ENCODE measurements at regions not wholly inside any gene's neighbourhood (a gene's known extent, or its start where the extent isn't known, plus 50 kb on each side); places are given as distances from the start of the nearest gene placed in this dataset.
"Not testable (repeated sequence)": the region's sequence is repeated elsewhere in the genome, so short reads cannot be mapped to it uniquely, and the experiment has no call there.

- H3K36me3 ChIP-seq = no peaks in the 10 kb centered on the region
- peaks cover 0 to 4% (median 0%) of the 10 kb centered on the region in 3 donors for H3K27me3 ChIP-seq
- no peak overlapping the region for H3K4me3 ChIP-seq
- DNase-seq (no peak), ATAC-seq (no peak)
- intact Hi-C loops (cut with DNase I; ENCODE audit: low total_unique reads) (no loop called here), in situ Hi-C loops (cut with MboI; ENCODE audit: low sequenced_read_pairs in 4 of 4) (no loop called here)
- H3K9me3 ChIP-seq = no peaks in the 10 kb centered on the region
- TF ChIP-seq POLR2A (IDR thresholded peaks at IDR 0.05) = no peak
- no peak for TF ChIP-seq CTCF (IDR thresholded peaks at IDR 0.05 in 4 of 5, conservative IDR thresholded peaks at IDR 0.05 in 1 of 5)
- H3K4me1 ChIP-seq = no peaks in the 10 kb centered on the region
- H3K27ac ChIP-seq = no peak overlapping the region
These were observed 104.2 kb upstream of the ACBD5 start for GRCh38 chr10:27344568-27345454.

GRCh38 chr10:27341001-27341400 lies 100.4 kb upstream of the ACBD5 start:
- Histone ChIP-seq H3K4me3 (no peak overlapping the region), H3K27me3 (no peaks in the 10 kb centered on the region), H3K4me1 (no peaks in the 10 kb centered on the region), H3K36me3 (no peaks in the 10 kb centered on the region), H3K9me3 (no peaks in the 10 kb centered on the region), H3K27ac (no peak overlapping the region)
- in situ Hi-C loops (cut with MboI; ENCODE audit: low sequenced_read_pairs in 4 of 4) = no loop called here
- ATAC-seq (no peak), DNase-seq (no peak)
- intact Hi-C loops (cut with DNase I; ENCODE audit: low total_unique reads) = no loop called here
- TF ChIP-seq POLR2A (IDR thresholded peaks at IDR 0.05) (no peak), CTCF (IDR thresholded peaks at IDR 0.05 in 4 of 5, conservative IDR thresholded peaks at IDR 0.05 in 1 of 5) (no peak)

- H3K9me3 ChIP-seq; ATAC-seq; intact Hi-C loops (cut with DNase I; ENCODE audit: low total_unique reads); H3K27ac ChIP-seq; H3K4me1 ChIP-seq; H3K27me3 ChIP-seq; H3K36me3 ChIP-seq; H3K4me3 ChIP-seq; DNase-seq; in situ Hi-C loops (cut with MboI; ENCODE audit: low sequenced_read_pairs in 4 of 4): not testable (repeated sequence)
These were observed 94.6 kb upstream of the ACBD5 start for GRCh38 chr10:27335246-27335645.

GRCh38 chr10:27330074-27330473 lies 89.5 kb upstream of the ACBD5 start:
- DNase-seq (no peak), ATAC-seq (no peak)
- TF ChIP-seq CTCF (IDR thresholded peaks at IDR 0.05 in 4 of 5, conservative IDR thresholded peaks at IDR 0.05 in 1 of 5) (no peak), POLR2A (IDR thresholded peaks at IDR 0.05) (no peak)
- intact Hi-C loops (cut with DNase I; ENCODE audit: low total_unique reads) = no loop called here
- H3K27ac ChIP-seq = no peak overlapping the region
- H3K9me3 ChIP-seq = no peaks in the 10 kb centered on the region
- no peaks in the 10 kb centered on the region for H3K27me3 ChIP-seq
- no peak overlapping the region for H3K4me3 ChIP-seq
- no peaks in the 10 kb centered on the region for H3K36me3 ChIP-seq
- no peaks in the 10 kb centered on the region for H3K4me1 ChIP-seq
- in situ Hi-C loops (cut with MboI; ENCODE audit: low sequenced_read_pairs in 4 of 4) = no loop called here

- intact Hi-C loops (cut with DNase I; ENCODE audit: low total_unique reads) (no loop called here), in situ Hi-C loops (cut with MboI; ENCODE audit: low sequenced_read_pairs in 4 of 4) (no loop called here)
- no peak overlapping the region for H3K4me3 ChIP-seq
- H3K36me3 ChIP-seq = no peaks in the 10 kb centered on the region
- DNase-seq = no peak
- no peak overlapping the region for H3K27ac ChIP-seq
- H3K9me3 ChIP-seq = no peaks in the 10 kb centered on the region
- no peaks in the 10 kb centered on the region for H3K27me3 ChIP-seq
- TF ChIP-seq POLR2A (IDR thresholded peaks at IDR 0.05) (no peak), CTCF (IDR thresholded peaks at IDR 0.05 in 4 of 5, conservative IDR thresholded peaks at IDR 0.05 in 1 of 5) (no peak)
- H3K4me1 ChIP-seq = no peaks in the 10 kb centered on the region
- ATAC-seq = no peak
These were observed 88.3 kb upstream of the ACBD5 start for GRCh38 chr10:27328946-27329345.

- ATAC-seq; H3K27ac ChIP-seq; H3K27me3 ChIP-seq; H3K4me1 ChIP-seq; H3K9me3 ChIP-seq; H3K4me3 ChIP-seq; DNase-seq; in situ Hi-C loops (cut with MboI; ENCODE audit: low sequenced_read_pairs in 4 of 4); H3K36me3 ChIP-seq; intact Hi-C loops (cut with DNase I; ENCODE audit: low total_unique reads): not testable (repeated sequence)
These were observed 86.2 kb upstream of the ACBD5 start for GRCh38 chr10:27326748-27327147.
